ENCODE measurements at regions not wholly inside any gene's neighbourhood (a gene's known extent, or its start where the extent isn't known, plus 50 kb on each side); places are given as distances from the start of the nearest gene placed in this dataset.

DNA sequence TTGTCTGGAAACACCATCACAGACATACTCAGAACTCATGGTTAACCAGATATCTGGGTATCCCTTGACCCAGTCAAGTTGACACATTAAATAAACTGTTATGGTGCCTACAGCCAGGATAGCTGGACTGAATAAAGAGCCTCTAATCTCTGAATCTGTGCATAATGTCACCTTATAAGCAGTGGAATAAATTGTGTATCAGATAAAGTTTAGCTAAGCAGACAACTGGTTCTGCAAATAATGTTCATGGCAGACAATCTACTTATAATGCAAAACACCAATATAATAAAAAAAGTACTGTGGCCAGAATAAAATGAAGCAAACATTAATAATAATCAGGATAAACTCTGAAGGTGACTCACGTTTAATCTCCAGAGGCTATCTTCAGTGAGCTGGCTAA lies 628.5 kb upstream of the FAT3 start:
- H3K9me3 ChIP-seq: peaks cover 9% of the 10 kb centered on the region
- POLR2A ChIA-PET: no interaction called here
- Mint-ChIP-seq H3K9me3 (ENCODE audit: unreplicated experiment) (peaks cover 16% of the 10 kb centered on the region), H3K27me3 (ENCODE audit: insufficient read depth, unreplicated experiment) (no peaks in the 10 kb centered on the region), H3K4me3 (ENCODE audit: unreplicated experiment) (no peak overlapping the region), H3K36me3 (ENCODE audit: insufficient read depth, unreplicated experiment) (no peaks in the 10 kb centered on the region), H3K4me1 (ENCODE audit: low read depth, unreplicated experiment) (no peaks in the 10 kb centered on the region), H3K27ac (ENCODE audit: unreplicated experiment) (no peak overlapping the region)
- H3K27me3 ChIP-seq (replicated peaks; ENCODE audit: control insufficient read depth, insufficient read depth, low read length): no peaks in the 10 kb centered on the region
- TF ChIP-seq, protein P1, sequence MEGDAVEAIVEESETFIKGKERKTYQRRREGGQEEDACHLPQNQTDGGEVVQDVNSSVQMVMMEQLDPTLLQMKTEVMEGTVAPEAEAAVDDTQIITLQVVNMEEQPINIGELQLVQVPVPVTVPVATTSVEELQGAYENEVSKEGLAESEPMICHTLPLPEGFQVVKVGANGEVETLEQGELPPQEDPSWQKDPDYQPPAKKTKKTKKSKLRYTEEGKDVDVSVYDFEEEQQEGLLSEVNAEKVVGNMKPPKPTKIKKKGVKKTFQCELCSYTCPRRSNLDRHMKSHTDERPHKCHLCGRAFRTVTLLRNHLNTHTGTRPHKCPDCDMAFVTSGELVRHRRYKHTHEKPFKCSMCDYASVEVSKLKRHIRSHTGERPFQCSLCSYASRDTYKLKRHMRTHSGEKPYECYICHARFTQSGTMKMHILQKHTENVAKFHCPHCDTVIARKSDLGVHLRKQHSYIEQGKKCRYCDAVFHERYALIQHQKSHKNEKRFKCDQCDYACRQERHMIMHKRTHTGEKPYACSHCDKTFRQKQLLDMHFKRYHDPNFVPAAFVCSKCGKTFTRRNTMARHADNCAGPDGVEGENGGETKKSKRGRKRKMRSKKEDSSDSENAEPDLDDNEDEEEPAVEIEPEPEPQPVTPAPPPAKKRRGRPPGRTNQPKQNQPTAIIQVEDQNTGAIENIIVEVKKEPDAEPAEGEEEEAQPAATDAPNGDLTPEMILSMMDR (IDR thresholded peaks at IDR 0.05; ENCODE audit: insufficient read depth in 1 of 2, low read depth in 1 of 2, low read length in 1 of 2, severe bottlenecking in 1 of 2, unreplicated experiment in 1 of 2): no peak
- no peaks in the 10 kb centered on the region for H3K36me3 ChIP-seq (ENCODE audit: control insufficient read depth, insufficient read depth, low read length)
- H3K4me3 ChIP-seq (ENCODE audit: low read depth, low read length): no peak overlapping the region
- CTCF ChIA-PET: no interaction called here
- intact Hi-C loops (cut with micrococcal nuclease; ENCODE audit: unreplicated experiment): no loop called here
- no peak for DNase-seq
- no peaks in the 10 kb centered on the region for H3K4me1 ChIP-seq
- no TSS peak for BruUV-seq (replicated peaks)

DNA sequence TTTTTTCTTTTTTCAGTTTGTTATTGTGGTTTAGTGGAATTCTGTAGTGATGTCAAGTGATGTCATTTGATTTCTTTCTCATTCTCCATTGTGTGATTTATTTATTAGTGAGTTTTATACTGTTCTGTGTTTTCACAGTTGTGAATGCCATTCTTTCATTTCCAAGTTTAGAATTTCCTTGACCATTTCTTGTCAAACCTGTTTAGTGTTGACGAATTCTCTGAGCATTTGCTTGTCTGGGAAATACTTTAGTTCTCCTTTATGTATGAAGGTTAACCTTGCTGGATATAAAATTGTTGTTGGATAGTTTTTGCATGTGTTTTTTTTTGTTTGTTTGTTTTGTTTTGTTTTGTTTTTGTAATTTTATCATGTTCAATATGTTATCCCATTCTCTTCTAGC lies 633.6 kb upstream of the FAT3 start:
- Mint-ChIP-seq H3K27me3 (ENCODE audit: insufficient read depth, unreplicated experiment) (no peaks in the 10 kb centered on the region), H3K27ac (ENCODE audit: unreplicated experiment) (no peak overlapping the region), H3K4me3 (ENCODE audit: unreplicated experiment) (no peak overlapping the region), H3K36me3 (ENCODE audit: insufficient read depth, unreplicated experiment) (no peaks in the 10 kb centered on the region), H3K4me1 (ENCODE audit: low read depth, unreplicated experiment) (no peaks in the 10 kb centered on the region), H3K9me3 (ENCODE audit: unreplicated experiment) (peaks cover 29% of the 10 kb centered on the region)
- DNase-seq: no peak
- Histone ChIP-seq H3K4me1 (no peaks in the 10 kb centered on the region), H3K4me3 (ENCODE audit: low read depth, low read length) (no peak overlapping the region), H3K36me3 (ENCODE audit: control insufficient read depth, insufficient read depth, low read length) (no peaks in the 10 kb centered on the region), H3K27me3 (replicated peaks; ENCODE audit: control insufficient read depth, insufficient read depth, low read length) (no peaks in the 10 kb centered on the region), H3K9me3 (peaks cover 13% of the 10 kb centered on the region)
- TF ChIP-seq, protein P1 (IDR thresholded peaks at IDR 0.05; ENCODE audit: insufficient read depth in 1 of 2, low read depth in 1 of 2, low read length in 1 of 2, severe bottlenecking in 1 of 2, unreplicated experiment in 1 of 2): no peak
- ChIA-PET POLR2A (no interaction called here), CTCF (no interaction called here)
- intact Hi-C loops (cut with micrococcal nuclease; ENCODE audit: unreplicated experiment): no loop called here
- no TSS peak for BruUV-seq (replicated peaks)

DNA sequence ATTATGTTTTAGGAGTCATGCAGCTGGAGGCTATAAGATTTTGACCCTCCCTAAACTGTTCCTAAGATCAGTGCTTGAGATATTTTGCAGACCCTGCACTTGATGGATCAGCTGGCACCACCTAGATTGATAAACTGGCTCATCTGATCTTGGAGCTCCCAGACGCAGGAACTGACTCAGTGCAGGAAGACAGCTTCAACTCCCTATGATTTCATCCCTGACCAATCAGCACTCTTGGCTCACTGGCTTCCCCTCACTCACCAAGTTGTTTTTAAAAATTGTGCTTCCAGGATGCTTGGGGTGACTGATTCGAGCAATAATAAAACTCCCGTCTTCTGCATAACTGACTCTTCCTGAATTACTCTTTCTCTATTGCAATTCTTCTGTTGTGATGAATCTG lies 637.5 kb upstream of the FAT3 start:
- no TSS peak for BruUV-seq (replicated peaks)
- H3K36me3 Mint-ChIP-seq (ENCODE audit: insufficient read depth, unreplicated experiment): no peaks in the 10 kb centered on the region

More for the DNA sequence above, 637.5 kb upstream of the FAT3 start:
- Histone ChIP-seq H3K4me3 (ENCODE audit: low read depth, low read length) (no peak overlapping the region), H3K9me3 (peaks cover 13% of the 10 kb centered on the region), H3K27me3 (replicated peaks; ENCODE audit: control insufficient read depth, insufficient read depth, low read length) (no peaks in the 10 kb centered on the region), H3K36me3 (ENCODE audit: control insufficient read depth, insufficient read depth, low read length) (no peaks in the 10 kb centered on the region), H3K4me1 (no peaks in the 10 kb centered on the region)
- Mint-ChIP-seq H3K27me3 (ENCODE audit: insufficient read depth, unreplicated experiment) (no peaks in the 10 kb centered on the region), H3K4me1 (ENCODE audit: low read depth, unreplicated experiment) (no peaks in the 10 kb centered on the region), H3K4me3 (ENCODE audit: unreplicated experiment) (no peak overlapping the region), H3K27ac (ENCODE audit: unreplicated experiment) (no peak overlapping the region), H3K9me3 (ENCODE audit: unreplicated experiment) (peaks cover 27% of the 10 kb centered on the region)
- POLR2A ChIA-PET: no interaction called here
- intact Hi-C loops (cut with micrococcal nuclease; ENCODE audit: unreplicated experiment): no loop called here
- CTCF ChIA-PET: no interaction called here
- TF ChIP-seq, protein P1 (IDR thresholded peaks at IDR 0.05; ENCODE audit: insufficient read depth in 1 of 2, low read depth in 1 of 2, low read length in 1 of 2, severe bottlenecking in 1 of 2, unreplicated experiment in 1 of 2): no peak
- no peak for DNase-seq

All from Caco-2 (cell line).